Endothelial cell of umbilical vein (primary cell): ENCODE measurements at regions not wholly inside any gene's neighbourhood (a gene's known extent, or its start where the extent isn't known, plus 50 kb on each side); places are given as distances from the start of the nearest gene placed in this dataset.

Experiments
- BruUV-seq: library from RNA; stranded (reverse); fragments of 400-500 nt; replicated peaks from 2 replicates; lab custom pipeline; 2021; lab: Mats Ljungman, UMichigan
- CTCF ChIA-PET: fragments of 300-600, 350-600 bp; sonication (Branson Sonifier 250); formaldehyde crosslinking; loops from one replicate; lab custom pipeline; 2021; ENCODE audit warnings: antibody characterized with exemption, inconsistent platforms; lab: Charles Lee
- POLR2A ChIA-PET: fragments of 300-600, 350-600 bp; sonication (Branson Sonifier 250); formaldehyde crosslinking; loops from one replicate; lab custom pipeline; 2021; ENCODE audit warnings: antibody characterized with exemption, inconsistent platforms; lab: Charles Lee
- DNase-seq: peaks from one replicate; pipeline ENCODE4 v3.0.0-alpha.2; 2011; ENCODE audit warnings: low read depth, low spot score
- FAIRE-seq: peaks from 2 replicates; lab custom pipeline; 2011; peaks lifted over from hg19 to GRCh38; lab: Jason Lieb, UNC
- H2AFZ ChIP-seq: 2 replicates; pipeline ENCODE4 v1.6.0; 2012; ENCODE audit warnings: low read depth, low read length, control low read depth, inconsistent platforms
- H3K27ac ChIP-seq: 2 replicates; pipeline ENCODE4 v1.5.1; 2011; ENCODE audit warnings: low read depth, mild to moderate bottlenecking, control low read depth, low read length, moderate library complexity; ENCODE audit not compliant: insufficient read depth
- H3K27me3 ChIP-seq, 2 experiments: 2 replicates each; pipeline versions ENCODE4 v1.6.0 to v1.6.1; 2011; ENCODE audit warnings: low read length in 2 of 2, mixed read lengths in 1 of 2; ENCODE audit not compliant: control insufficient read depth in 2 of 2, insufficient read depth in 2 of 2
- H3K36me3 ChIP-seq, 2 experiments: 2 replicates in 1 of 2; 3 replicates in 1 of 2; pipeline ENCODE4 v1.5.1; 2011; ENCODE audit warnings: low read length in 2 of 2, mild to moderate bottlenecking in 1 of 2, moderate library complexity in 1 of 2; ENCODE audit not compliant: control insufficient read depth in 2 of 2, insufficient read depth in 2 of 2; ENCODE audit errors: extremely low read depth in 1 of 2
- H3K4me1 ChIP-seq: 3 replicates; pipeline ENCODE4 v1.5.1; 2011; ENCODE audit warnings: mild to moderate bottlenecking, low read length; ENCODE audit not compliant: control insufficient read depth, insufficient read depth; ENCODE audit errors: extremely low read depth
- H3K4me2 ChIP-seq: 2 replicates; pipeline ENCODE4 v1.6.1; 2011; ENCODE audit warnings: low read length, control low read depth, mixed read lengths; ENCODE audit not compliant: insufficient read depth
- H3K4me3 ChIP-seq, 3 experiments: fragments of 200-600 bp in 1 of 3; sonication (generic), shearing (Covaris generic) in 1 of 3; replicated peaks in 1 of 3; 2 replicates each; pipeline ENCODE4 v1.5.1; 2011 to 2016; ENCODE audit warnings: control low read depth in 3 of 3, low read length in 3 of 3, mild to moderate bottlenecking in 2 of 3, inconsistent platforms in 1 of 3, low read depth in 1 of 3, moderate library complexity in 1 of 3; ENCODE audit not compliant: insufficient read depth in 1 of 3
- H3K79me2 ChIP-seq: 2 replicates; pipeline ENCODE4 v1.6.0; 2012; ENCODE audit warnings: low read length, inconsistent platforms; ENCODE audit not compliant: control insufficient read depth, insufficient read depth
- H3K9ac ChIP-seq: replicated peaks from 2 replicates; pipeline ENCODE3; 2011; ENCODE audit warnings: low read length, control low read depth; ENCODE audit not compliant: insufficient read depth; ENCODE audit errors: extremely low read depth
- H3K9me1 ChIP-seq: replicated peaks from 3 replicates; pipeline ENCODE4 v1.6.0; 2011; ENCODE audit warnings: mild to moderate bottlenecking, low read length; ENCODE audit not compliant: control insufficient read depth, insufficient read depth; ENCODE audit errors: extremely low read depth
- H3K9me3 ChIP-seq: replicated peaks from 2 replicates; pipeline ENCODE4 v1.5.1; 2012; ENCODE audit warnings: low read length, inconsistent platforms; ENCODE audit not compliant: control insufficient read depth, insufficient read depth
- H4K20me1 ChIP-seq: replicated peaks from 2 replicates; pipeline ENCODE3; 2011; ENCODE audit warnings: mild to moderate bottlenecking, low read length; ENCODE audit not compliant: control insufficient read depth, insufficient read depth; ENCODE audit errors: extremely low read depth
- CTCF ChIP-seq, 2 donors: IDR thresholded peaks; 1 replicate in 1 of 2; 2 replicates in 1 of 2; pipeline ENCODE4 v1.5.1; 2011; ENCODE audit warnings: low read length in 2 of 2, mild to moderate bottlenecking in 2 of 2, moderate library complexity in 2 of 2, control low read depth in 1 of 2, inconsistent platforms in 1 of 2, low read depth in 1 of 2; ENCODE audit not compliant: insufficient read depth in 1 of 2; ENCODE audit errors: extremely low read depth in 1 of 2
- FOS ChIP-seq: IDR thresholded peaks from 2 replicates; pipeline ENCODE4 v1.6.1; 2011; ENCODE audit warnings: mild to moderate bottlenecking, low read length, moderate library complexity, borderline replicate concordance; ENCODE audit not compliant: insufficient read depth
- GATA2 ChIP-seq: IDR thresholded peaks from 2 replicates; pipeline ENCODE4 v1.7.0; 2011; ENCODE audit warnings: low read depth, mild to moderate bottlenecking, moderate library complexity, mixed read lengths, low read length; ENCODE audit not compliant: insufficient read length, insufficient read depth
- JUN ChIP-seq: IDR thresholded peaks from 2 replicates; pipeline ENCODE4 v1.6.1; 2011; ENCODE audit warnings: borderline replicate concordance, low read depth; ENCODE audit not compliant: insufficient read length, insufficient read depth
- MYC ChIP-seq: IDR thresholded peaks from one replicate; pipeline ENCODE4 v1.6.1; 2011; ENCODE audit warnings: mild to moderate bottlenecking, low read depth, low read length
- POLR2A ChIP-seq: IDR thresholded peaks from 2 replicates; pipeline ENCODE4 v1.6.1; 2012; ENCODE audit warnings: low read depth, mild to moderate bottlenecking, control low read depth, low read length
- POLR2AphosphoS5 ChIP-seq: IDR thresholded peaks from 2 replicates; pipeline ENCODE4 v1.6.1; 2012; ENCODE audit warnings: low read depth, mild to moderate bottlenecking, control low read depth, low read length, moderate library complexity; ENCODE audit not compliant: insufficient read depth
- dilution Hi-C: fragments of 300-500 bp; cut with MboI; formaldehyde crosslinking; loops from one replicate; pipeline ENCODE4 v1.15.0; 2019; ENCODE audit warnings: low sequenced_read_pairs; ENCODE audit not compliant: extremely low pct_ligation_motif_present
- intact Hi-C: fragments of 100-400 bp; cut with micrococcal nuclease; formaldehyde crosslinking; loops from one replicate; pipeline ENCODE4 v1.10.0; 2022

- H3K9ac ChIP-seq: no peak overlapping the region
- CTCF ChIA-PET: no interaction called here
- FAIRE-seq: no peak
- no peaks in the 10 kb centered on the region for H3K27me3 ChIP-seq
- POLR2A ChIA-PET: no interaction called here
- DNase-seq: no peak
- H3K4me2 ChIP-seq: no peak overlapping the region
- H2AFZ ChIP-seq: no peak overlapping the region
- intact Hi-C loops (no loop called here), dilution Hi-C loops (no loop called here)
- no peaks in the 10 kb centered on the region for H4K20me1 ChIP-seq
- H3K79me2 ChIP-seq: no peaks in the 10 kb centered on the region
- TF ChIP-seq JUN: no peak
- TF ChIP-seq POLR2A: no peak
- TF ChIP-seq FOS: no peak
- no peak for TF ChIP-seq CTCF (IDR thresholded peaks at IDR 0.05; ENCODE audit: extremely low read depth in 1 of 2, insufficient read depth in 1 of 2, low read depth in 1 of 2, low read length in 2 of 2)
- no peak for TF ChIP-seq POLR2AphosphoS5
- no peak for TF ChIP-seq MYC
- no peak for TF ChIP-seq GATA2
- no peak overlapping the region for H3K27ac ChIP-seq
- no peaks in the 10 kb centered on the region for H3K9me1 ChIP-seq
- H3K9me3 ChIP-seq: no peaks in the 10 kb centered on the region
- no TSS peak for BruUV-seq
- no peak overlapping the region for H3K4me3 ChIP-seq
- H3K36me3 ChIP-seq: no peaks in the 10 kb centered on the region
- no peaks in the 10 kb centered on the region for H3K4me1 ChIP-seq
Measured at GRCh38 chr18:69230204-69230603, 170.5 kb upstream of the DOK6 start.
